Neural cell (in vitro differentiated cells): ENCODE measurements at regions not wholly inside any gene's neighbourhood (a gene's known extent, or its start where the extent isn't known, plus 50 kb on each side); places are given as distances from the start of the nearest gene placed in this dataset.

Experiments
- CTCF ChIP-seq: fragments of 450-650 bp; IDR thresholded peaks from 2 replicates; pipeline ENCODE4 v1.5.1; 2014; ENCODE audit warnings: antibody characterized with exemption, mild to moderate bottlenecking, moderate library complexity; ENCODE audit not compliant: poor library complexity, severe bottlenecking
- EP300 ChIP-seq: fragments of 450-650 bp; conservative IDR thresholded peaks from 2 replicates; pipeline ENCODE4 v1.6.1; 2014; ENCODE audit warnings: antibody characterized with exemption, mild to moderate bottlenecking, moderate library complexity; ENCODE audit not compliant: poor library complexity, severe bottlenecking
- EZH2 ChIP-seq: fragments of 200-600, 300-800 bp; shearing (Covaris generic), sonication (generic); IDR thresholded peaks from 2 replicates; pipeline ENCODE4 v1.6.1; 2014; ENCODE audit warnings: antibody characterized with exemption, low read length, borderline replicate concordance, mild to moderate bottlenecking; ENCODE audit not compliant: insufficient read depth, poor library complexity, severe bottlenecking
- POLR2AphosphoS5 ChIP-seq: IDR thresholded peaks from 2 replicates; pipeline ENCODE4 v1.6.1; 2012
- RAD21 ChIP-seq: fragments of 450-650 bp; conservative IDR thresholded peaks from 2 replicates; pipeline ENCODE4 v1.6.1; 2014; ENCODE audit warnings: antibody characterized with exemption, mild to moderate bottlenecking, moderate library complexity
- REST ChIP-seq: IDR thresholded peaks from 2 replicates; pipeline ENCODE4 v1.6.1; 2012; ENCODE audit warnings: borderline replicate concordance
- TAF1 ChIP-seq: IDR thresholded peaks from 2 replicates; pipeline ENCODE4 v1.6.1; 2012; ENCODE audit warnings: low read depth

- TF ChIP-seq CTCF (no peak), REST (no peak), RAD21 (no peak), POLR2AphosphoS5 (no peak), EZH2 (no peak), TAF1 (no peak), EP300 (no peak)
Observed at GRCh38 chr9:84502066-84502465, 161.5 kb upstream of the SLC28A3 start.
